Spleen (tissue), 11 donors: ENCODE measurements at regions not wholly inside any gene's neighbourhood (a gene's known extent, or its start where the extent isn't known, plus 50 kb on each side); places are given as distances from the start of the nearest gene placed in this dataset.

Experiments
- DNase-seq: peaks from one replicate; pipeline ENCODE4 v3.0.0-alpha.2; 2020
- H3K27ac ChIP-seq, 8 donors: fragments of 200-600 bp; sonication (generic) in 7 of 8; 1 replicate in 4 of 8; 2 replicates in 4 of 8; pipeline versions ENCODE4 v1.5.0 to v1.8.0; 2016 to 2021; ENCODE audit warnings: inconsistent platforms in 4 of 8, mild to moderate bottlenecking in 4 of 8, moderate library complexity in 1 of 8
- H3K27me3 ChIP-seq, 7 donors: fragments of 200-600 bp; sonication (generic) in 6 of 7; replicated peaks in 1 of 7; 1 replicate in 4 of 7; 2 replicates in 3 of 7; pipeline versions ENCODE4 v1.5.0 to v1.8.0; 2016 to 2021; ENCODE audit warnings: inconsistent platforms in 3 of 7, mild to moderate bottlenecking in 1 of 7
- H3K36me3 ChIP-seq, 6 donors: fragments of 200-600 bp; sonication (generic) in 5 of 6; 1 replicate in 4 of 6; 2 replicates in 2 of 6; pipeline versions ENCODE4 v1.5.0 to v1.8.0; 2016 to 2021; ENCODE audit warnings: inconsistent platforms in 2 of 6
- H3K4me1 ChIP-seq, 6 donors: fragments of 200-600 bp; sonication (generic) in 5 of 6; 1 replicate in 3 of 6; 2 replicates in 3 of 6; pipeline versions ENCODE4 v1.5.0 to v1.8.0; 2016 to 2021; ENCODE audit warnings: inconsistent platforms in 3 of 6
- H3K4me3 ChIP-seq, 8 donors: fragments of 200-600 bp; sonication (generic) in 7 of 8; 1 replicate in 4 of 8; 2 replicates in 4 of 8; pipeline versions ENCODE4 v1.5.0 to v1.8.0; 2016 to 2021; ENCODE audit warnings: inconsistent platforms in 4 of 8, mild to moderate bottlenecking in 4 of 8, moderate library complexity in 2 of 8
- H3K9me3 ChIP-seq, 8 donors: fragments of 200-600 bp; sonication (generic) in 7 of 8; 1 replicate in 4 of 8; 2 replicates in 4 of 8; pipeline versions ENCODE4 v1.5.0 to v1.8.0; 2016 to 2021; ENCODE audit warnings: inconsistent platforms in 4 of 8
- POLR2A ChIP-seq, 3 donors: fragments of 450-650 bp; IDR thresholded peaks; one replicate each; pipeline ENCODE4 v1.5.1; 2017; ENCODE audit warnings: antibody characterized with exemption in 3 of 3, mild to moderate bottlenecking in 1 of 3
- POLR2AphosphoS5 ChIP-seq, 3 donors: sonication (generic); formaldehyde crosslinking; IDR thresholded peaks; one replicate each; pipeline ENCODE4 v1.5.1; 2017; ENCODE audit warnings: antibody characterized with exemption in 3 of 3
- WGBS, 5 donors: extraction: QIAGEN DNeasy Blood & Tissue Kit in 3 of 5; methylation state at CpG; one replicate each; pipeline versions ENCODE4 v1.1.5 to v1.1.7; 2013 to 2018; 5-methylcytosine and 5-hydroxymethylcytosine counted together
- intact Hi-C: fragments of 100-400 bp; cut with DNase I; formaldehyde crosslinking; loops from one replicate; pipeline ENCODE4 v1.15.0; 2023; ENCODE audit warnings: low total_unique reads
- TF ChIP-seq, protein P1 (sequence below), 11 experiments: fragments of 200-600 bp in 7 of 11; fragments of 450-650 bp in 4 of 11; sonication (generic) in 4 of 11; IDR thresholded peaks in 8 of 11; conservative IDR thresholded peaks in 3 of 11; 1 replicate in 7 of 11; 2 replicates in 4 of 11; pipeline versions ENCODE4 v1.4.0 to v1.8.0; 2016 to 2021; ENCODE audit warnings: antibody characterized with exemption in 11 of 11, inconsistent platforms in 4 of 11, mild to moderate bottlenecking in 1 of 11
- donor health status: healthy with polysubstance abuse.
- donor health status: DM: no; HTN: no; CAD: no; lungs with moderate emphysema.
- donor health status: DM: no; HTN: no; CAD: no.
- donor health status: Bipolar disorder and iron deficiency.
- donor health status: healthy.
- donor health status: DM: no; HTN: no; CAD: no.
- donor health status: DM: yes; HTN: yes; CAD: no.

GRCh38 chr7:33760146-33760545 is 145.2 kb upstream of the BMPER start:
- H3K4me1 ChIP-seq: peaks cover 0 to 15% (median 3%) of the 10 kb centered on the region in 6 donors
- intact Hi-C loops: no loop called here
- WGBS, 5 donors: 87 to 91% (median 90%) methylated on average over 3 of the region's 3 CpGs
- H3K4me3 ChIP-seq: no peak overlapping the region
- no peak for TF ChIP-seq POLR2A (IDR thresholded peaks at IDR 0.05)
- no peak for TF ChIP-seq POLR2AphosphoS5 (IDR thresholded peaks at IDR 0.05)
- TF ChIP-seq, protein P1, sequence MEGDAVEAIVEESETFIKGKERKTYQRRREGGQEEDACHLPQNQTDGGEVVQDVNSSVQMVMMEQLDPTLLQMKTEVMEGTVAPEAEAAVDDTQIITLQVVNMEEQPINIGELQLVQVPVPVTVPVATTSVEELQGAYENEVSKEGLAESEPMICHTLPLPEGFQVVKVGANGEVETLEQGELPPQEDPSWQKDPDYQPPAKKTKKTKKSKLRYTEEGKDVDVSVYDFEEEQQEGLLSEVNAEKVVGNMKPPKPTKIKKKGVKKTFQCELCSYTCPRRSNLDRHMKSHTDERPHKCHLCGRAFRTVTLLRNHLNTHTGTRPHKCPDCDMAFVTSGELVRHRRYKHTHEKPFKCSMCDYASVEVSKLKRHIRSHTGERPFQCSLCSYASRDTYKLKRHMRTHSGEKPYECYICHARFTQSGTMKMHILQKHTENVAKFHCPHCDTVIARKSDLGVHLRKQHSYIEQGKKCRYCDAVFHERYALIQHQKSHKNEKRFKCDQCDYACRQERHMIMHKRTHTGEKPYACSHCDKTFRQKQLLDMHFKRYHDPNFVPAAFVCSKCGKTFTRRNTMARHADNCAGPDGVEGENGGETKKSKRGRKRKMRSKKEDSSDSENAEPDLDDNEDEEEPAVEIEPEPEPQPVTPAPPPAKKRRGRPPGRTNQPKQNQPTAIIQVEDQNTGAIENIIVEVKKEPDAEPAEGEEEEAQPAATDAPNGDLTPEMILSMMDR (IDR thresholded peaks at IDR 0.05 in 8 of 11, conservative IDR thresholded peaks at IDR 0.05 in 3 of 11): no peak
- no peaks in the 10 kb centered on the region for H3K36me3 ChIP-seq
- H3K9me3 ChIP-seq: no peaks in the 10 kb centered on the region
- H3K27me3 ChIP-seq: no peaks in the 10 kb centered on the region
- no peak overlapping the region for H3K27ac ChIP-seq
- no peak for DNase-seq

DNA sequence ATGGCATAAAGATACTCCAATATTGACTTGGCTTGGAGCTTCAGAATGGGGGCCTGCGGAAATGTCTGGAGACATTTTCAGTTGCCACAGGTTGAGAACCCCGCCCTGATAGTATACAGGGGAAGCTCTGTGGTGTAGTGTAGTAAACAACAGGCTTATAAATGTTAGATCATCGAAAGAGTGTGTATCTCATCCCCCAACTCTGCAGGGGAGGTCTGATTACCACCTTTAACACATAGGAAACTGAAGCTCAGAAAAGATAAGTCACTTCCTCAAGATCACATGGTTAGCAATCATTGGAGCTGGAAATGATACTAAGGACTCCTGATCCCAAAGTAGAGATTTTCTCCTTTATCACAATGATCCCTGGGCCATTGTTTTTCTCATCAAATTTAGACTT is 144.5 kb upstream of the BMPER start:
- no peaks in the 10 kb centered on the region for H3K9me3 ChIP-seq
- H3K4me3 ChIP-seq: no peak overlapping the region
- H3K36me3 ChIP-seq: no peaks in the 10 kb centered on the region
- H3K4me1 ChIP-seq: peaks cover 0 to 15% (median 3%) of the 10 kb centered on the region in 6 donors
- no peak overlapping the region for H3K27ac ChIP-seq
- TF ChIP-seq POLR2AphosphoS5 (IDR thresholded peaks at IDR 0.05) (no peak), POLR2A (IDR thresholded peaks at IDR 0.05) (no peak)
- TF ChIP-seq, protein P1 (IDR thresholded peaks at IDR 0.05 in 8 of 11, conservative IDR thresholded peaks at IDR 0.05 in 3 of 11): no peak
- no peak for DNase-seq
- H3K27me3 ChIP-seq: no peaks in the 10 kb centered on the region
- intact Hi-C loops: no loop called here
- WGBS, 5 donors: 55 to 67% (median 64%) methylated on average over 3 of the region's 3 CpGs

DNA sequence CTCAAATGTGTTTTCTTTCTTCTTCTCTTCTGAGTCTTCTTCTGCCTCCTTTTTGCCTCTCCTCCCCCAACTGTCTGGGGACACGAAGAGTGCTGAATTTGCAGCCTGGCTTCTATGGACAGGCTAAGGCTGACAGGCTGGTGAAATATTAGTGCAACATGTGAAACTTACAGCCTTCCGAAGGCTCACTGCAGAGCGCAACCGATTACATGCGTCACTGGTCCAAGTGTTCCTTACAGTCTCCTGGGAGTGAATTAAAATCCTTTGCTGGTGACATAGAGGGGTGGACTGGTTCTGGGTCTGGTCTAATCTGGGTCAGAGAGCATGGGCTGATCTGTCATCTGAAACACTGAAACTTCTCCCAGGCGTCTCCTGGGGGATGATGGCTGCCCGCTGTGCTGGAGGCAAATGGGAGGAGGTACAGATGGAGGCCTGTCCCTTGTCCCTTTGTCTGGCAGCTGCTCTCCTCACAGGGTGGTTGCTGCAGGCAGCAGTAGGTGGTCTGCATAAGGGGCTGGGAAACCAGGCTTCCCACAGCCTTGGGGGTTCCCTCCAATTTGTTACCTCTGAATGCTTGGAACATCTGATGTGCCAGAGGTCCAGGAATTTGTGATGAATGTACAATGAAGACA is 143.8 kb upstream of the BMPER start:
- TF ChIP-seq, protein P1 (IDR thresholded peaks at IDR 0.05 in 8 of 11, conservative IDR thresholded peaks at IDR 0.05 in 3 of 11): no peak
- TF ChIP-seq POLR2A (IDR thresholded peaks at IDR 0.05) (no peak), POLR2AphosphoS5 (IDR thresholded peaks at IDR 0.05) (no peak)
- Histone ChIP-seq H3K36me3 (no peaks in the 10 kb centered on the region), H3K9me3 (no peaks in the 10 kb centered on the region), H3K4me3 (no peak overlapping the region), H3K27ac (no peak overlapping the region), H3K4me1 (peaks cover 0 to 10% (median 0%) of the 10 kb centered on the region in 6 donors), H3K27me3 (no peaks in the 10 kb centered on the region)
- intact Hi-C loops: no loop called here
- WGBS, 5 donors: 87 to 95% (median 90%) methylated on average over 7 of the region's 7 CpGs
- DNase-seq: no peak

- TF ChIP-seq, protein P1 (IDR thresholded peaks at IDR 0.05 in 8 of 11, conservative IDR thresholded peaks at IDR 0.05 in 3 of 11): no peak
- Histone ChIP-seq H3K27me3 (no peaks in the 10 kb centered on the region), H3K4me3 (no peak overlapping the region), H3K9me3 (no peaks in the 10 kb centered on the region), H3K36me3 (no peaks in the 10 kb centered on the region), H3K27ac (no peak overlapping the region), H3K4me1 (peaks cover 0 to 7% (median 0%) of the 10 kb centered on the region in 6 donors)
- DNase-seq: no peak
- intact Hi-C loops: no loop called here
- WGBS, 5 donors: 69 to 83% (median 76%) methylated on average over 6 of the region's 6 CpGs
These were observed 143.0 kb upstream of the BMPER start for GRCh38 chr7:33762151-33762910.
